Fibroblast of pulmonary artery (primary cell): ENCODE measurements at regions not wholly inside any gene's neighbourhood (a gene's known extent, or its start where the extent isn't known, plus 50 kb on each side); places are given as distances from the start of the nearest gene placed in this dataset.

ENCODE experiments used
- DNase-seq: peaks from one replicate; pipeline ENCODE4 v3.0.0-alpha.2; 2010; ENCODE audit warnings: low read depth
- H3K4me3 ChIP-seq: replicated peaks from 2 replicates; pipeline ENCODE4 v1.5.1; 2011; ENCODE audit warnings: low read depth, mild to moderate bottlenecking, control low read depth, low read length, moderate library complexity
- CTCF ChIP-seq: IDR thresholded peaks from 2 replicates; pipeline ENCODE4 v1.5.1; 2011; ENCODE audit warnings: mild to moderate bottlenecking, control low read depth, low read length, inconsistent platforms; ENCODE audit errors: missing control alignments

DNA sequence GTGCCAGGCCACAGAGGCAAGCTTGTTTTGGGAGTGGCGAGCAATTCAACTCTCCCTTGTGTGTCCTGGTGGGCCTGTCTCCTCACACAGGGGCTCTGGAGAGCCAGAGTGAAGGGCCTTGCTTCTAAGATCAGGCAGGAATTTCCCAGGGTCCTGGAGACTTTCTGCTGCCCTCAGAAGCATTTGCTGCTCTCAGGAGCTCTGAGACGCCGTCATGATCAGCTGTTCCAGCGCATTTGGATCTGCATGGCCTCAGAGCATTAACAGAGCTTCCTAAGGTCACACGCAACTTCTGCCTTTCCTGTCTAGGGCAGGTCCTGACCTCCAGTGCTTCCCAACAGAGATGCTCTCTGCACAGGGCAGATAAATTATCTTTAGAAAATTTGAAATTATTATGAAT lies 52.2 kb upstream of the C10orf90 start:
- H3K4me3 ChIP-seq: no peak overlapping the region
- no peak for TF ChIP-seq CTCF
- no peak for DNase-seq

DNA sequence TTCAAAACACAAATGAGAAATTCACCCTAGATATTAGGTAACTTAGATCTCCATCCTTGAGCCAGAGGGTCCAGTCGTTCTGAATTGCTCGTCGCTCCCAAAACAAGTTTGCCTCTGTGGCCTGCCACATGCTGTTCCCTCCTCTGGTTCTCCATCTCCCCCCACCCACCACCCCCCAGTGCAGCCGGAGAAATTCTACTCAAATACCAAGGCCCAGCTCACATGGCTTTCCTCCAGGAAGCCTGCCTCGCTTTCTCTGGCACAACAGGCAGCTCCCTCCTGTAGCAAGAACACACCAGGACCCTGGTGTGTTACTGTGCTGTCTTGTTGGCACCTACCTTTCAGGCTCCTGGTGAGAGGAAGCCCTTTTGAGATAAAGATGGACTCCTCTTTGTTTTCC lies 52.7 kb upstream of the C10orf90 start:
- H3K4me3 ChIP-seq: no peak overlapping the region
- no peak for TF ChIP-seq CTCF
- no peak for DNase-seq

- TF ChIP-seq CTCF: no peak
- no peak for DNase-seq
- no peak overlapping the region for H3K4me3 ChIP-seq
These were observed 58.9 kb upstream of the C10orf90 start for GRCh38 chr10:126729314-126729870.

DNA sequence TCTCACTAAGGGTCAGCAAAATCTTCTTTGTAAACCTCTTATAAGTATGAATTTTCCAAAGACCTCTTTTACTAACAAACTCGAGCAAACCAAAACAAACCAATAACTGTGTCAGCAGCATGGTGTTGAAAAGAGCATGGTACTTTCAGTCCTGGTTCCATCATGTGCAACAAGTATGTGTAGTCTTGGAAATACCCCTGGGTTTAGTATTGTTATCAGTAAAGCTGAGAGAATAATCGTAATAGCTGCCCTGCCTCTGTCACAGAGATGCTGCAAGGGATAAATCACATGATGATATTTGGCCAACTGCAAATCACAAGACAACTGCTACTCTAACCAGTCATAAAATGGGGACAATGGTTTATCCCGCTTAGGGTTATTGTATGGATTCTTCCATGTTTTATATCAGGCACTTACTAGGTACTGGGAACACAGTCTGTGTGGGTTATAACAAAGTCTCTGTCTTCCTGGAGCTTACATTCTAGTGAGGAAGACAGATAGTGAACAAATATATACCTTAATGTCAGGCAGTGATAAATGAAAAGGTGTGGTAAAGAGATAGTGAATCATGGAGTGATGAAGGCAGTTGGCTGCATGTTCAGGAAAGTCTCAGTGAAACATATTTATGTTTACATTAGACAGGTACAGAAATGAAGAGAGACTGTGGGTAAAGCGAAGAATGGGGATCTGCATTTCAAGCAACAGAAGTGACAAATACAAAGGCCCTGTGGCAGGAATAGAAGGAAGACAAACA lies 60.5 kb upstream of the C10orf90 start:
- DNase-seq: no peak
- H3K4me3 ChIP-seq: no peak overlapping the region
- TF ChIP-seq CTCF: no peak

GRCh38 chr10:126731610-126731990 lies 61.1 kb upstream of the C10orf90 start:
- DNase-seq: no peak
- TF ChIP-seq CTCF: no peak
- no peak overlapping the region for H3K4me3 ChIP-seq

GRCh38 chr10:126732308-126732707 lies 61.8 kb upstream of the C10orf90 start:
- no peak for TF ChIP-seq CTCF
- DNase-seq: no peak
- H3K4me3 ChIP-seq: no peak overlapping the region

- TF ChIP-seq CTCF: no peak
- no peak for DNase-seq
- H3K4me3 ChIP-seq: no peak overlapping the region
These were observed 62.4 kb upstream of the C10orf90 start for GRCh38 chr10:126732868-126733267.
